Liver (tissue), 8 donors: ENCODE measurements at regions not wholly inside any gene's neighbourhood (a gene's known extent, or its start where the extent isn't known, plus 50 kb on each side); places are given as distances from the start of the nearest gene placed in this dataset.

Experiments used
- DNase-seq: peaks from one replicate; pipeline ENCODE4 v3.0.0-alpha.2; 2017; ENCODE audit warnings: low spot score
- H3K27ac ChIP-seq, 2 donors: one replicate each; pipeline ENCODE4 v1.7.0; 2013; ENCODE audit warnings: inconsistent platforms in 2 of 2, low read length in 2 of 2, control low read depth in 1 of 2, low read depth in 1 of 2, mild to moderate bottlenecking in 1 of 2
- H3K27me3 ChIP-seq, 4 donors: one replicate each; pipeline versions ENCODE4 v1.6.1 to v1.7.0; 2013; ENCODE audit warnings: low read length in 3 of 4, inconsistent platforms in 1 of 4, mild to moderate bottlenecking in 1 of 4, moderate library complexity in 1 of 4; ENCODE audit not compliant: control insufficient read depth in 4 of 4, insufficient read depth in 4 of 4
- H3K36me3 ChIP-seq, 4 donors: one replicate each; pipeline versions ENCODE4 v1.6.1 to v1.7.0; 2013; ENCODE audit warnings: low read length in 3 of 4, mild to moderate bottlenecking in 3 of 4, low read depth in 1 of 4, moderate library complexity in 1 of 4; ENCODE audit not compliant: control insufficient read depth in 4 of 4, insufficient read depth in 3 of 4
- H3K4me1 ChIP-seq, 4 donors: one replicate each; pipeline versions ENCODE4 v1.6.1 to v1.7.0; 2013; ENCODE audit warnings: low read length in 3 of 4, mild to moderate bottlenecking in 3 of 4, moderate library complexity in 1 of 4; ENCODE audit not compliant: control insufficient read depth in 4 of 4, insufficient read depth in 4 of 4
- H3K4me3 ChIP-seq, 3 donors: one replicate each; pipeline versions ENCODE4 v1.6.1 to v1.7.0; 2013; ENCODE audit warnings: low read length in 3 of 3, control low read depth in 1 of 3, low read depth in 1 of 3, mild to moderate bottlenecking in 1 of 3
- H3K9ac ChIP-seq, 2 donors: one replicate each; pipeline ENCODE4 v1.7.0; 2013; ENCODE audit warnings: low read length in 2 of 2, mild to moderate bottlenecking in 2 of 2, moderate library complexity in 2 of 2, control low read depth in 1 of 2, low read depth in 1 of 2
- H3K9me3 ChIP-seq, 4 donors: one replicate each; pipeline versions ENCODE4 v1.6.1 to v1.7.0; 2013; ENCODE audit warnings: low read length in 3 of 4; ENCODE audit not compliant: control insufficient read depth in 4 of 4
- EGR1 ChIP-seq, 2 donors: IDR thresholded peaks; 2 replicates each; pipeline ENCODE4 v1.6.1; 2016 to 2018; ENCODE audit warnings: antibody characterized with exemption in 2 of 2, low read depth in 2 of 2
- HNF4G ChIP-seq: IDR thresholded peaks from 2 replicates; pipeline ENCODE4 v1.6.1; 2016; ENCODE audit warnings: antibody characterized with exemption
- JUND ChIP-seq, 2 donors: IDR thresholded peaks; 2 replicates each; pipeline ENCODE4 v1.6.1; 2016; ENCODE audit warnings: antibody characterized with exemption in 2 of 2
- NR2F2 ChIP-seq: IDR thresholded peaks from 2 replicates; pipeline ENCODE4 v1.6.1; 2016; ENCODE audit warnings: antibody characterized with exemption
- RAD21 ChIP-seq, 2 donors: IDR thresholded peaks; 2 replicates each; pipeline ENCODE4 v1.6.1; 2016; ENCODE audit warnings: antibody characterized with exemption in 2 of 2, mild to moderate bottlenecking in 2 of 2
- YY1 ChIP-seq: IDR thresholded peaks from 2 replicates; pipeline ENCODE4 v1.6.1; 2016; ENCODE audit warnings: antibody characterized with exemption, mild to moderate bottlenecking
- WGBS: extraction: QIAGEN DNeasy Blood & Tissue Kit; methylation state at CpG from one replicate; pipeline ENCODE4 v1.1.7; 2013; 5-methylcytosine and 5-hydroxymethylcytosine counted together
- TF ChIP-seq, protein P1 (sequence below): fragments of 150-350 bp; IDR thresholded peaks from 2 replicates; pipeline ENCODE4 v1.5.1; 2017; ENCODE audit warnings: improper control_type of control experiment, low read depth, low read length; ENCODE audit not compliant: missing input control
- TF ChIP-seq, protein P2 (sequence below): IDR thresholded peaks from 2 replicates; pipeline ENCODE4 v1.6.1; 2016; ENCODE audit warnings: antibody characterized with exemption, mild to moderate bottlenecking
- TF ChIP-seq, protein P3 (sequence below): IDR thresholded peaks from 2 replicates; pipeline ENCODE4 v1.6.1; 2016; ENCODE audit warnings: antibody characterized with exemption
- TF ChIP-seq, protein P4 (sequence below): IDR thresholded peaks from 2 replicates; pipeline ENCODE4 v1.6.1; 2016; ENCODE audit warnings: antibody characterized with exemption
- donor health status: healthy.
- donor health status: healthy.
- donor health status: healthy.
- donor health status: healthy.
- donor health status: healthy.

DNA sequence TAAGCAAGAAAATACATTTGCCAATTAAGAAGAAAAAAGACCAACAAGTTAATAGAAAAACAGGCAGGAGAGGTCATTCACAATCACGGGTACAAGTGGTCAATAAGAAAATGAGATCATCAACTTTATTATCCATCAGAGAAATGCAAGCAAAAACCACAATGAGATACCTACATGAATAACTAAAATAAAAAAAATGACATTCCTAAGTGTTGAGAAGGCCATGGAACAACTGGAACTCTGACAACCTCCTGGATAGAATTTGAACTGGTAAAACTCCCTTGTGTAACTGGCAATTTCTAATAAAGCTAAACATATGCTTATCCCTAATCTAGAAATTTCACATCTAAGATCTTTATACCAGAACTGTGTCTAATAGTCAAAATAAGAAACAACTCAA is 135.4 kb upstream of the BACE2 start:
- Histone ChIP-seq H3K27me3 (no peaks in the 10 kb centered on the region), H3K4me1 (no peaks in the 10 kb centered on the region), H3K4me3 (no peak overlapping the region), H3K27ac (no peak overlapping the region), H3K36me3 (no peaks in the 10 kb centered on the region), H3K9me3 (no peaks in the 10 kb centered on the region), H3K9ac (no peak overlapping the region)
- DNase-seq, result no peak
- WGBS, result 80% methylated on average over 1 of the region's 1 CpG
- TF ChIP-seq, protein P1, sequence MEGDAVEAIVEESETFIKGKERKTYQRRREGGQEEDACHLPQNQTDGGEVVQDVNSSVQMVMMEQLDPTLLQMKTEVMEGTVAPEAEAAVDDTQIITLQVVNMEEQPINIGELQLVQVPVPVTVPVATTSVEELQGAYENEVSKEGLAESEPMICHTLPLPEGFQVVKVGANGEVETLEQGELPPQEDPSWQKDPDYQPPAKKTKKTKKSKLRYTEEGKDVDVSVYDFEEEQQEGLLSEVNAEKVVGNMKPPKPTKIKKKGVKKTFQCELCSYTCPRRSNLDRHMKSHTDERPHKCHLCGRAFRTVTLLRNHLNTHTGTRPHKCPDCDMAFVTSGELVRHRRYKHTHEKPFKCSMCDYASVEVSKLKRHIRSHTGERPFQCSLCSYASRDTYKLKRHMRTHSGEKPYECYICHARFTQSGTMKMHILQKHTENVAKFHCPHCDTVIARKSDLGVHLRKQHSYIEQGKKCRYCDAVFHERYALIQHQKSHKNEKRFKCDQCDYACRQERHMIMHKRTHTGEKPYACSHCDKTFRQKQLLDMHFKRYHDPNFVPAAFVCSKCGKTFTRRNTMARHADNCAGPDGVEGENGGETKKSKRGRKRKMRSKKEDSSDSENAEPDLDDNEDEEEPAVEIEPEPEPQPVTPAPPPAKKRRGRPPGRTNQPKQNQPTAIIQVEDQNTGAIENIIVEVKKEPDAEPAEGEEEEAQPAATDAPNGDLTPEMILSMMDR, result no peak
- TF ChIP-seq EGR1 (IDR thresholded peaks at IDR 0.05; ENCODE audit: low read depth in 2 of 2) (no peak), JUND (IDR thresholded peaks at IDR 0.05) (no peak), YY1 (no peak), NR2F2 (no peak), RAD21 (IDR thresholded peaks at IDR 0.05) (no peak)
- TF ChIP-seq, protein P2, sequence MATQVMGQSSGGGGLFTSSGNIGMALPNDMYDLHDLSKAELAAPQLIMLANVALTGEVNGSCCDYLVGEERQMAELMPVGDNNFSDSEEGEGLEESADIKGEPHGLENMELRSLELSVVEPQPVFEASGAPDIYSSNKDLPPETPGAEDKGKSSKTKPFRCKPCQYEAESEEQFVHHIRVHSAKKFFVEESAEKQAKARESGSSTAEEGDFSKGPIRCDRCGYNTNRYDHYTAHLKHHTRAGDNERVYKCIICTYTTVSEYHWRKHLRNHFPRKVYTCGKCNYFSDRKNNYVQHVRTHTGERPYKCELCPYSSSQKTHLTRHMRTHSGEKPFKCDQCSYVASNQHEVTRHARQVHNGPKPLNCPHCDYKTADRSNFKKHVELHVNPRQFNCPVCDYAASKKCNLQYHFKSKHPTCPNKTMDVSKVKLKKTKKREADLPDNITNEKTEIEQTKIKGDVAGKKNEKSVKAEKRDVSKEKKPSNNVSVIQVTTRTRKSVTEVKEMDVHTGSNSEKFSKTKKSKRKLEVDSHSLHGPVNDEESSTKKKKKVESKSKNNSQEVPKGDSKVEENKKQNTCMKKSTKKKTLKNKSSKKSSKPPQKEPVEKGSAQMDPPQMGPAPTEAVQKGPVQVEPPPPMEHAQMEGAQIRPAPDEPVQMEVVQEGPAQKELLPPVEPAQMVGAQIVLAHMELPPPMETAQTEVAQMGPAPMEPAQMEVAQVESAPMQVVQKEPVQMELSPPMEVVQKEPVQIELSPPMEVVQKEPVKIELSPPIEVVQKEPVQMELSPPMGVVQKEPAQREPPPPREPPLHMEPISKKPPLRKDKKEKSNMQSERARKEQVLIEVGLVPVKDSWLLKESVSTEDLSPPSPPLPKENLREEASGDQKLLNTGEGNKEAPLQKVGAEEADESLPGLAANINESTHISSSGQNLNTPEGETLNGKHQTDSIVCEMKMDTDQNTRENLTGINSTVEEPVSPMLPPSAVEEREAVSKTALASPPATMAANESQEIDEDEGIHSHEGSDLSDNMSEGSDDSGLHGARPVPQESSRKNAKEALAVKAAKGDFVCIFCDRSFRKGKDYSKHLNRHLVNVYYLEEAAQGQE, result no peak
- TF ChIP-seq, protein P3, sequence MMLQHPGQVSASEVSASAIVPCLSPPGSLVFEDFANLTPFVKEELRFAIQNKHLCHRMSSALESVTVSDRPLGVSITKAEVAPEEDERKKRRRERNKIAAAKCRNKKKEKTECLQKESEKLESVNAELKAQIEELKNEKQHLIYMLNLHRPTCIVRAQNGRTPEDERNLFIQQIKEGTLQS, result no peak
- TF ChIP-seq, protein P4, sequence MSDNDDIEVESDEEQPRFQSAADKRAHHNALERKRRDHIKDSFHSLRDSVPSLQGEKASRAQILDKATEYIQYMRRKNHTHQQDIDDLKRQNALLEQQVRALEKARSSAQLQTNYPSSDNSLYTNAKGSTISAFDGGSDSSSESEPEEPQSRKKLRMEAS, result no peak

DNA sequence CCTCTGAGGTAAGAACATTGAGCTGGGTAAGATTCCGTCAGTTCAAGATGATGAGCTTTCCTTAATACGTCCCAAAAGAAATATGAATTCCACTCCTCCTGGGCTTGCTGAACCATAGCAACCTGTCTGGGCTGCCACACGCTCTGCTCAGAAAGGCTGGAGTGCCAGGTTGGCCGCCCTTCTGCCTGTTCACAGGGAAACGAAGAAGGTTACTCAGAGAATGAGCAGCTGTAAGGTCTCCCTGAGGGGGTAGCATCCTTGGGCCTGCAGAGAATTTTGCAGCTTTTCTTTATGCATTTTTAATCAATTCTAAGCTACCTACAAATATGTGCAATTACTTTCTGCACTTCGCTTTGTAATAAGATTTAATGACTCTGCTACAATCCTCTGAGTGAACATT is 130.7 kb upstream of the BACE2 start:
- H3K27ac ChIP-seq, result no peak overlapping the region
- no peak overlapping the region for H3K4me3 ChIP-seq
- TF ChIP-seq JUND (IDR thresholded peaks at IDR 0.05), result no peak
- no peak for DNase-seq
- no peaks in the 10 kb centered on the region for H3K36me3 ChIP-seq
- no peaks in the 10 kb centered on the region for H3K4me1 ChIP-seq
- 84% methylated on average over 6 of the region's 6 CpGs for WGBS
- H3K27me3 ChIP-seq, result no peaks in the 10 kb centered on the region
- no peak overlapping the region for H3K9ac ChIP-seq
- H3K9me3 ChIP-seq, result no peaks in the 10 kb centered on the region

DNA sequence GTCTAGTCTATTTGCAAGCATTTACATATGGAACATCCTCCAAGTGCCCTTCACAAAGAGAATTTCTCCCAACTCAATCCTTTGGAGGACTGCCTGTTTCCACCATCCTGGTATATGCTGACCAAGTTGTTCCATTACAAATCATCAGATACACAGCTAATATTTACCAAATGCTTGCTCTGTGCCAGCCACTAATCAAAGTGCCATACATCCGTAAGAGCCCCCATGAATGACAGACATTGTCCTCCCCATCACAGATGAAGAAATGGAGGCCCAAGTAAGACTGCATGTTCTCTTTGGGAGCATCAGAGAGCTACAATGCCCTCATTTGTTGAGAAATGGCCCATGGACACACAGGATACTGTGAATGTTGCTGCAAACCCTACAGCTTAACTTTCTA is 130.0 kb upstream of the BACE2 start:
- DNase-seq, result no peak
- H3K4me1 ChIP-seq, result no peaks in the 10 kb centered on the region
- no peak overlapping the region for H3K9ac ChIP-seq
- 81% methylated on average over 1 of the region's 1 CpG for WGBS
- H3K36me3 ChIP-seq, result no peaks in the 10 kb centered on the region
- no peak overlapping the region for H3K4me3 ChIP-seq
- TF ChIP-seq YY1 (no peak), HNF4G (no peak)
- no peak overlapping the region for H3K27ac ChIP-seq
- H3K27me3 ChIP-seq, result no peaks in the 10 kb centered on the region
- no peaks in the 10 kb centered on the region for H3K9me3 ChIP-seq
